ENCODE measurements at regions not wholly inside any gene's neighbourhood (a gene's known extent, or its start where the extent isn't known, plus 50 kb on each side); places are given as distances from the start of the nearest gene placed in this dataset.

- Mint-ChIP-seq H3K9me3 (peaks cover 4% of the 10 kb centered on the region), H3K36me3 (ENCODE audit: low read depth) (no peaks in the 10 kb centered on the region), H3K4me3 (no peak overlapping the region), H3K27ac (no peak overlapping the region), H3K27me3 (ENCODE audit: insufficient read depth) (peaks cover 25% of the 10 kb centered on the region), H3K4me1 (no peaks in the 10 kb centered on the region)
- no peak for TF ChIP-seq CTCF (conservative IDR thresholded peaks at IDR 0.05)
- no peaks in the 10 kb centered on the region for H3K36me3 ChIP-seq (ENCODE audit: control insufficient read depth, insufficient read depth, low read length)
- no peak for DNase-seq
- 94 to 100% methylated on average over 4 to 6 of the region's 6 CpGs for WGBS, 2 experiments (ENCODE audit: insufficient coverage in 1 of 2, insufficient read length in 1 of 2)
- H3K9me3 ChIP-seq (ENCODE audit: control insufficient read depth, low read length): no peaks in the 10 kb centered on the region
- H3K4me3 ChIP-seq (ENCODE audit: low read length): no peak overlapping the region
- H3K27ac ChIP-seq (ENCODE audit: low read depth, low read length): no peak overlapping the region
- no peaks in the 10 kb centered on the region for H3K4me1 ChIP-seq (ENCODE audit: control insufficient read depth, insufficient read depth, low read length)
- H3K9ac ChIP-seq (ENCODE audit: extremely low read depth, low read length, poor library complexity, severe bottlenecking): no peak overlapping the region
- no peaks in the 10 kb centered on the region for H3K27me3 ChIP-seq (ENCODE audit: control insufficient read depth, insufficient read depth, low read length, poor library complexity, severe bottlenecking)
Measured at GRCh38 chr5:158465086-158465972, 606.4 kb upstream of the CLINT1 start.

- no peak overlapping the region for H3K9ac ChIP-seq (ENCODE audit: extremely low read depth, low read length, poor library complexity, severe bottlenecking)
- Mint-ChIP-seq H3K4me3 (no peak overlapping the region), H3K27ac (no peak overlapping the region), H3K36me3 (ENCODE audit: low read depth) (no peaks in the 10 kb centered on the region), H3K4me1 (no peaks in the 10 kb centered on the region), H3K27me3 (ENCODE audit: insufficient read depth) (peaks cover 20% of the 10 kb centered on the region), H3K9me3 (peaks cover 4% of the 10 kb centered on the region)
- no peaks in the 10 kb centered on the region for H3K9me3 ChIP-seq (ENCODE audit: control insufficient read depth, low read length)
- no peaks in the 10 kb centered on the region for H3K4me1 ChIP-seq (ENCODE audit: control insufficient read depth, insufficient read depth, low read length)
- TF ChIP-seq CTCF (conservative IDR thresholded peaks at IDR 0.05): no peak
- H3K27ac ChIP-seq (ENCODE audit: low read depth, low read length): no peak overlapping the region
- no peaks in the 10 kb centered on the region for H3K36me3 ChIP-seq (ENCODE audit: control insufficient read depth, insufficient read depth, low read length)
- no peak for DNase-seq
- no peak overlapping the region for H3K4me3 ChIP-seq (ENCODE audit: low read length)
- 90 to 96% methylated on average over 1 of the region's 1 CpG for WGBS, 2 experiments (ENCODE audit: insufficient coverage in 1 of 2, insufficient read length in 1 of 2)
- no peaks in the 10 kb centered on the region for H3K27me3 ChIP-seq (ENCODE audit: control insufficient read depth, insufficient read depth, low read length, poor library complexity, severe bottlenecking)
Measured at GRCh38 chr5:158464383-158464782, 605.4 kb upstream of the CLINT1 start.

- TF ChIP-seq CTCF (conservative IDR thresholded peaks at IDR 0.05): no peak
- Histone ChIP-seq H3K27ac (ENCODE audit: low read depth, low read length) (no peak overlapping the region), H3K9ac (ENCODE audit: extremely low read depth, low read length, poor library complexity, severe bottlenecking) (no peak overlapping the region), H3K9me3 (ENCODE audit: control insufficient read depth, low read length) (no peaks in the 10 kb centered on the region), H3K4me1 (ENCODE audit: control insufficient read depth, insufficient read depth, low read length) (no peaks in the 10 kb centered on the region), H3K4me3 (ENCODE audit: low read length) (no peak overlapping the region), H3K36me3 (ENCODE audit: control insufficient read depth, insufficient read depth, low read length) (no peaks in the 10 kb centered on the region), H3K27me3 (ENCODE audit: control insufficient read depth, insufficient read depth, low read length, poor library complexity, severe bottlenecking) (no peaks in the 10 kb centered on the region)
- no peaks in the 10 kb centered on the region for H3K36me3 Mint-ChIP-seq (ENCODE audit: low read depth)
- 85 to 100% methylated on average over 3 to 4 of the region's 4 CpGs for WGBS, 2 experiments (ENCODE audit: insufficient coverage in 1 of 2, insufficient read length in 1 of 2)
- no peak overlapping the region for H3K27ac Mint-ChIP-seq
- no peak overlapping the region for H3K4me3 Mint-ChIP-seq
- DNase-seq: no peak
- peaks cover 2% of the 10 kb centered on the region for H3K9me3 Mint-ChIP-seq
- peaks cover 15% of the 10 kb centered on the region for H3K27me3 Mint-ChIP-seq (ENCODE audit: insufficient read depth)
- H3K4me1 Mint-ChIP-seq: no peaks in the 10 kb centered on the region
Measured at GRCh38 chr5:158463938-158464337, 605.0 kb upstream of the CLINT1 start.

Data from endodermal cell (in vitro differentiated cells).